Epithelial cell of esophagus (primary cell): ENCODE measurements at regions not wholly inside any gene's neighbourhood (a gene's known extent, or its start where the extent isn't known, plus 50 kb on each side); places are given as distances from the start of the nearest gene placed in this dataset.
A peak's percentile ranks its signal among the peaks of the same experiment; 100 is the strongest.

Experiments used
- DNase-seq: peaks from one replicate; pipeline ENCODE4 v3.0.0; 2010; ENCODE audit warnings: low read depth
- H3K4me3 ChIP-seq: 2 replicates; pipeline ENCODE4 v1.5.1; 2011; ENCODE audit warnings: mild to moderate bottlenecking, low read length, control low read depth
- TF ChIP-seq, protein P1 (sequence below): IDR thresholded peaks from 2 replicates; pipeline ENCODE4 v1.5.1; 2011; ENCODE audit warnings: low read depth, mild to moderate bottlenecking, low read length, control low read depth, inconsistent platforms; ENCODE audit not compliant: insufficient read depth; ENCODE audit errors: missing control alignments

DNA sequence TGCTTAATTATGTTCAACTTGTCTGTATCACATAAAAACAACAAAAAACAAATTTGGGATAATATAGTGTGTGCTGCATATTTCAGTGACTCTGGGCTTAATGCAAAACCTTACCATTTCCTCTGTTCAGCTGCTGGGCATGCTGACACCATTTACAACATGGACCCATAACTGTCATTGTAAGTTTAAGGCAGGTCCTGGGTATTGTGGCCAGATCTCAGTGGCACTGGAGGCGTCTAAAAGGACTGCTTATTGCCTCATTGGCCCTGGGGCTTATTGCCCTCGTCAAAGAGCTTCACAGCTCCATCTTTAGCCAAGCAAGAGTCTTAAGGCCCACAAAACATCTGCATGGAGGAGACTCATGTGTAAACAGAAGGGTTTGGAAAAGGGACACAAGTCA lies 390.2 kb downstream of the NR2F2 start:
- H3K4me3 ChIP-seq: no peak overlapping the region
- DNase-seq: no peak
- TF ChIP-seq, protein P1, sequence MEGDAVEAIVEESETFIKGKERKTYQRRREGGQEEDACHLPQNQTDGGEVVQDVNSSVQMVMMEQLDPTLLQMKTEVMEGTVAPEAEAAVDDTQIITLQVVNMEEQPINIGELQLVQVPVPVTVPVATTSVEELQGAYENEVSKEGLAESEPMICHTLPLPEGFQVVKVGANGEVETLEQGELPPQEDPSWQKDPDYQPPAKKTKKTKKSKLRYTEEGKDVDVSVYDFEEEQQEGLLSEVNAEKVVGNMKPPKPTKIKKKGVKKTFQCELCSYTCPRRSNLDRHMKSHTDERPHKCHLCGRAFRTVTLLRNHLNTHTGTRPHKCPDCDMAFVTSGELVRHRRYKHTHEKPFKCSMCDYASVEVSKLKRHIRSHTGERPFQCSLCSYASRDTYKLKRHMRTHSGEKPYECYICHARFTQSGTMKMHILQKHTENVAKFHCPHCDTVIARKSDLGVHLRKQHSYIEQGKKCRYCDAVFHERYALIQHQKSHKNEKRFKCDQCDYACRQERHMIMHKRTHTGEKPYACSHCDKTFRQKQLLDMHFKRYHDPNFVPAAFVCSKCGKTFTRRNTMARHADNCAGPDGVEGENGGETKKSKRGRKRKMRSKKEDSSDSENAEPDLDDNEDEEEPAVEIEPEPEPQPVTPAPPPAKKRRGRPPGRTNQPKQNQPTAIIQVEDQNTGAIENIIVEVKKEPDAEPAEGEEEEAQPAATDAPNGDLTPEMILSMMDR: no peak

DNA sequence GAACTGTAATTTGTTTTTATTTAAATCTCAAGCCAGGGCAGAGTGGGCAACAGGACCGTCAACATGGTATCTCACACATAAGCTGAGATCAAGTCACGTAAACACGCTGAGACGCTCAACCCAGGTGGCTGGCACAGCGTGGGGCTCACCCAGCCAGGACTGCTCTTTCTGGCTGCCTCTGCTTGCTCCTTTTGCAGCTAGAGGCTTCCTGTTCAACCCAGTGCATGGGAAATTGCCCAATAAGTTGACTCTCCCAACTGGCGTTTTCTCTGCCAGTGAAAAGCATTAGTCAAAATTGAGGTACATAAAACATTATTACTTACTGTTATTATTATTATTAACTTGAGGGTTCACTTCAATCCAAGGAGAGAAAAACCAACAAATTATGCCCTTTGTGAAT lies 398.1 kb downstream of the NR2F2 start:
- DNase-seq: peak; percentile 4
- H3K4me3 ChIP-seq: no peak overlapping the region
- TF ChIP-seq, protein P1: no peak

DNA sequence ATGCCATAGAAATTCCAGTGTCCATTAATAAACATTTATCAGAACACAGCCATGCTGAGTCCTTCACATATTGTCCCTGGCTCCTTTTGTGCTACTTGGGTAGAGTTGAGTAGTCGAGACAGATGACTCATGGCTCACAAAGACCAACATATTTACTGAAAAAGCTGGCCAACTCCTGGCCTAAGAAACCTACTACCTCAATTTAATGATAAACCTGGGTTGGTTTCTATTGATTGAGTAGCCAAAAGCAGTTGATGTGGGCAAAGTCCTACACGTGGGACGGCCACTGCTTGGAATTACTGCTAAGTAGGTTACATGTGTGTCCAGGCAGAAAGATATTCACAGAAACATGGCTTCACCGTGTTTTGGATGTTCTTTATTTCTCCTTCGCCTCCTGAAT lies 402.2 kb downstream of the NR2F2 start:
- TF ChIP-seq, protein P1: no peak
- DNase-seq: no peak
- no peak overlapping the region for H3K4me3 ChIP-seq

DNA sequence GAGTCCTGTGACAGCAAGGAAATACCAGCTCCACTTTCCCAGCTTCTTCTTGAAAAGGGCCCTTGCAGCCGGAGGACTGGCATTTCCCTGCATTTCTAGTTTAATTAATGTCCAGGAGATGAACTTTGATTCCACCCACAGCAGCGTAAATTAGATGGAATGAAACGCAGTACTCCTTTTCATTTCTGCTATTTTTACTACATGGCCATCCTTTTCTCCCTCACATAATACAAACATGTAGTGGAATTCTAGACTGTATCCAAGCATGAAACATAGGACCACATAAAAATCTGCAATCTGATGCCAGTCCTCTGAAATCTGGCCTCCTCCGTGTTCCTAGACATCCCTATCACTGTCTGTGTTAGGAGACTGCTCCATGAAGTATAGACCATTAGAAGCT lies 403.2 kb downstream of the NR2F2 start:
- no peak for DNase-seq
- TF ChIP-seq, protein P1: no peak
- no peak overlapping the region for H3K4me3 ChIP-seq

DNA sequence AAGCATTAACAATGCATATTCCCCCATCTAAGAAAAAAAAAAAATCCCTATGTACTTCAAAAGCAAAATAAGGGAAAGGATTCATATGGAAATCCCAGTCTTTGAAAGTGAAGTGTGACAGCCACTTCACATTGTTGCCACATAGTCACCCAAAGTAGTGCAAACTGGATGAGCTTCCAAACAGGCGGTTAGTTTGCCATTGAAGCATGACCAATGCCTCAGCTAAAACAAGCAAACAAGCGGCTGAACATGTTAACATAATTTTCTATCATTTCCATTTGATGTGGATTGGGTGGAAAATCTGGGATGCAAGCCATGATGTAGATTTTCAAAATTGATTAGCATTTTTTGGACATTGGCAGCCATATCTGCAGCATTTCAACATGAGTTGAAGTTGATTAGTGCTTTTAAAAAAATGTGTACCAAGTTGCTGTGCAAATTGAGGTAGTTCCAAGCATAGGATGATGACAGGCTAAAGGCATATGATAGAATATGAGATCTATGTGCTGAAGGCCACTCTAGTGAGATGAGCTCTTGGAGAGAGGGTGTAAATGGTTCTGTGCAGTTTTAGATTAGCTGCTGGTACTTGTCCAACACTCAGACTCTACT lies 405.2 kb downstream of the NR2F2 start:
- H3K4me3 ChIP-seq: no peak overlapping the region
- TF ChIP-seq, protein P1: no peak
- DNase-seq: no peak

DNA sequence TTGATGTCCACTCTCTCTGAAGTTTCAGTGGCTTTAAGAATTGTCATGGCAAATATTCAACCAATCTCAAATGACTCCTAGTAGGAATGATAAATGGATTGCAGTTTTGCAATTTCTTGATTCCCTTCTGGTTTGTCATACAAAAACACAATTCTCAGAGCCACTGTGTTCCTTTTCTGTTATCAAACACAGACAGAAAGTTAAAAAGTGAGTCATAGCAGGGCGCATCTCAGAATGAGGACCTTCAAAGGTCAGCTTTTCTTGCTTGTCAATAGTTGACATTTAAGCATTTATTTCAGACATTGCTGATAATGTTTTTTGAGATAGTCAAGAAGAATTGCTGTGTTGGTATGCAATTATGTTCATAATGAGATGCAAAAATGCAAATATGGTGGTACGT lies 405.9 kb downstream of the NR2F2 start:
- H3K4me3 ChIP-seq: no peak overlapping the region
- TF ChIP-seq, protein P1: no peak
- DNase-seq: no peak

DNA sequence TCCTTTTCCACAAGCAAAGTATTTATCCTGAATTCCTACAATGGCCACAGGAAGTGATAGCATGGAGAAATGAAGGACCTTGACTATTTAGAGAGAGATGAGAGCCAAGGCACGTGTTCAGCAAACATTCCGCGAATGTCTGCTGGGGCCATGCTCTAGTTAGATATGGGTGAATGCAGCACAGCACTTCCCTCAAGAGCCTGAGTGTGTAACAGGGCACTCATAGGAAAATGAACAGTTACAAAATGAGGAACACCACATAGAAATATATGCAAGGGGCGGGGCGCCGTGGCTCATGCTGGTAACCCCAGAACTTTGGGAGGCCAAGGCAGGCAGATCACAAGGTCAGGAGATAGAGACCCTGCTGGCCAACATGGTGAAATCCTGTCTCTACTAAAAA lies 406.9 kb downstream of the NR2F2 start:
- H3K4me3 ChIP-seq: no peak overlapping the region
- no peak for DNase-seq
- TF ChIP-seq, protein P1: no peak
